ENCODE measurements at regions not wholly inside any gene's neighbourhood (a gene's known extent, or its start where the extent isn't known, plus 50 kb on each side); places are given as distances from the start of the nearest gene placed in this dataset.

DNA sequence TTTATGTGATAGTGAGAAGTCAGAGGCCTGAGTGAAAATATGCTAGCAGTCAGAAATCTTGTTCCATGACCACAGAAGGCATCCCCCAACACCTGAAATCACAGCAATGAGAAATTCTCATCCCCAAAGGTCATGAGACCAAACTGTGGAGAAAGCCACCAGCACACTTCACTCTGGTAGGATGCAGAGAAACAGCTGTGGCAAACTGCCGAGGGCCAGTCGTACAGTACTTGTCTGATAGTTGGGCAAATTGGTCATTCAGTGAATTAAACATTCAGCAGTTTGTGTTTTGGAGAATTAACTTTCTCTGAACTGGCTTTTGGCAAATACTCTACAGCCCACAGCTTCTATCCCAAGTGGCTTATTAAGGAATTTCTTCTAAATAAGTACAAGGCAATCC, 117.2 kb downstream of the TSN start:
- no peaks in the 10 kb centered on the region for H3K36me3 ChIP-seq (replicated peaks in 1 of 2; ENCODE audit: control extremely low read depth in 1 of 2, control insufficient read depth in 1 of 2, extremely low read depth in 1 of 2, insufficient read depth in 2 of 2, low read length in 1 of 2)
- DNase-seq (no peak), ATAC-seq (ENCODE audit: low read depth) (no peak)
- no peak overlapping the region for H3K27ac ChIP-seq (ENCODE audit: low read length in 2 of 2)
- no peaks in the 10 kb centered on the region for H3K9me3 Mint-ChIP-seq (ENCODE audit: insufficient read depth)
- H4K20me1 ChIP-seq (ENCODE audit: control insufficient read depth, insufficient read depth, low read length, poor library complexity, severe bottlenecking): no peaks in the 10 kb centered on the region
- no peak overlapping the region for H3K9ac ChIP-seq (ENCODE audit: low read length)
- no peak for TF ChIP-seq CTCF (IDR thresholded peaks at IDR 0.05)
- no peak for TF ChIP-seq EZH2 (IDR thresholded peaks at IDR 0.05; ENCODE audit: borderline replicate concordance, insufficient read depth, low read depth, low read length, poor library complexity, severe bottlenecking)
- no peak overlapping the region for H3K4me3 Mint-ChIP-seq
- 100% methylated on average over 2 of the region's 2 CpGs for WGBS (ENCODE audit: insufficient coverage)
- H2AFZ ChIP-seq (ENCODE audit: insufficient read depth, low read depth, low read length, poor library complexity, severe bottlenecking): no peak overlapping the region
- no peaks in the 10 kb centered on the region for H3K9me3 ChIP-seq (ENCODE audit: control extremely low read depth in 1 of 3, control insufficient read depth in 2 of 3, insufficient read depth in 1 of 3, low read length in 2 of 3)
- no peaks in the 10 kb centered on the region for H3K4me1 ChIP-seq (ENCODE audit: control insufficient read depth in 2 of 2, insufficient read depth in 2 of 2, low read length in 2 of 2)
- H3K27ac Mint-ChIP-seq: no peak overlapping the region
- no peaks in the 10 kb centered on the region for H3K79me2 ChIP-seq (ENCODE audit: control insufficient read depth, insufficient read depth, low read length)
- ChIA-PET POLR2A (no interaction called here), CTCF (interaction anchor here (0.7 kb wide), 1 partner anchor 836 kb away, joined by 5 read pairs; no protein-coding TSS in a partner anchor)
- intact Hi-C loops (cut with micrococcal nuclease): no loop called here
- H3K4me1 Mint-ChIP-seq: no peaks in the 10 kb centered on the region
- no peak overlapping the region for H3K4me3 ChIP-seq (ENCODE audit: control extremely low read depth in 1 of 5, extremely low read depth in 1 of 5, insufficient read depth in 1 of 5, low read depth in 2 of 5, low read length in 4 of 5)
- H3K27me3 ChIP-seq (replicated peaks in 1 of 4; ENCODE audit: control extremely low read depth in 1 of 4, control insufficient read depth in 3 of 4, insufficient read depth in 4 of 4, low read length in 3 of 4): no peaks in the 10 kb centered on the region
- no peak overlapping the region for H3K4me2 ChIP-seq (replicated peaks; ENCODE audit: low read depth, low read length, poor library complexity, severe bottlenecking)
- H3K27me3 Mint-ChIP-seq: peaks cover 8% of the 10 kb centered on the region

GRCh38 chr2:121873864-121874263, 118.4 kb downstream of the TSN start:
- Mint-ChIP-seq H3K27ac (no peak overlapping the region), H3K4me1 (no peaks in the 10 kb centered on the region), H3K27me3 (peaks cover 5% of the 10 kb centered on the region), H3K9me3 (ENCODE audit: insufficient read depth) (no peaks in the 10 kb centered on the region), H3K4me3 (no peak overlapping the region)
- Histone ChIP-seq H4K20me1 (ENCODE audit: control insufficient read depth, insufficient read depth, low read length, poor library complexity, severe bottlenecking) (no peaks in the 10 kb centered on the region), H3K79me2 (ENCODE audit: control insufficient read depth, insufficient read depth, low read length) (no peaks in the 10 kb centered on the region), H3K27ac (ENCODE audit: low read length in 2 of 2) (no peak overlapping the region), H3K4me1 (ENCODE audit: control insufficient read depth in 2 of 2, insufficient read depth in 2 of 2, low read length in 2 of 2) (no peaks in the 10 kb centered on the region), H3K9me3 (ENCODE audit: control extremely low read depth in 1 of 3, control insufficient read depth in 2 of 3, insufficient read depth in 1 of 3, low read length in 2 of 3) (no peaks in the 10 kb centered on the region), H3K36me3 (replicated peaks in 1 of 2; ENCODE audit: control extremely low read depth in 1 of 2, control insufficient read depth in 1 of 2, extremely low read depth in 1 of 2, insufficient read depth in 2 of 2, low read length in 1 of 2) (no peaks in the 10 kb centered on the region), H3K4me2 (replicated peaks; ENCODE audit: low read depth, low read length, poor library complexity, severe bottlenecking) (no peak overlapping the region), H3K4me3 (ENCODE audit: control extremely low read depth in 1 of 5, extremely low read depth in 1 of 5, insufficient read depth in 1 of 5, low read depth in 2 of 5, low read length in 4 of 5) (no peak overlapping the region), H3K27me3 (replicated peaks in 1 of 4; ENCODE audit: control extremely low read depth in 1 of 4, control insufficient read depth in 3 of 4, insufficient read depth in 4 of 4, low read length in 3 of 4) (no peaks in the 10 kb centered on the region), H3K9ac (ENCODE audit: low read length) (no peak overlapping the region), H2AFZ (ENCODE audit: insufficient read depth, low read depth, low read length, poor library complexity, severe bottlenecking) (no peak overlapping the region)
- TF ChIP-seq CTCF (IDR thresholded peaks at IDR 0.05) (no peak), EZH2 (IDR thresholded peaks at IDR 0.05; ENCODE audit: borderline replicate concordance, insufficient read depth, low read depth, low read length, poor library complexity, severe bottlenecking) (no peak)
- intact Hi-C loops (cut with micrococcal nuclease): no loop called here
- ATAC-seq (ENCODE audit: low read depth): no peak
- no peak for DNase-seq
- 82% methylated on average over 6 of the region's 7 CpGs for WGBS (ENCODE audit: insufficient coverage)
- CTCF ChIA-PET: no interaction called here
- POLR2A ChIA-PET: no interaction called here
